GM23248 (cell line): ENCODE measurements at regions not wholly inside any gene's neighbourhood (a gene's known extent, or its start where the extent isn't known, plus 50 kb on each side); places are given as distances from the start of the nearest gene placed in this dataset.

ENCODE experiments used
- DNase-seq: peaks from one replicate; pipeline ENCODE4 v3.0.0-alpha.2; 2015
- H2AFZ ChIP-seq: fragments of 200-600 bp; sonication (generic); 2 replicates; pipeline ENCODE4 v1.6.1; 2016; ENCODE audit warnings: antibody characterized with exemption
- H3F3A ChIP-seq: fragments of 200-600 bp; sonication (generic); 2 replicates; pipeline ENCODE4 v1.6.1; 2016; ENCODE audit warnings: mild to moderate bottlenecking, antibody characterized with exemption, mixed run types; ENCODE audit not compliant: insufficient read depth
- H3K27ac ChIP-seq: fragments of 200-600 bp; sonication (generic); 2 replicates; pipeline ENCODE4 v1.5.1; 2016; ENCODE audit warnings: mild to moderate bottlenecking
- H3K27me3 ChIP-seq: fragments of 200-600 bp; sonication (generic); replicated peaks from 2 replicates; pipeline ENCODE4 v1.6.1; 2016; ENCODE audit warnings: mild to moderate bottlenecking; ENCODE audit not compliant: insufficient read depth
- H3K36me3 ChIP-seq: fragments of 200-600 bp; sonication (generic); 2 replicates; pipeline ENCODE4 v1.6.1; 2016; ENCODE audit warnings: low read depth, mild to moderate bottlenecking
- H3K4me1 ChIP-seq: fragments of 200-600 bp; sonication (generic); 2 replicates; pipeline ENCODE4 v1.6.1; 2016; ENCODE audit warnings: mild to moderate bottlenecking; ENCODE audit not compliant: insufficient read depth
- H3K4me2 ChIP-seq: fragments of 200-600 bp; sonication (generic); one replicate; pipeline ENCODE4 v1.6.1; 2016; ENCODE audit warnings: mild to moderate bottlenecking; ENCODE audit not compliant: unreplicated experiment
- H3K4me3 ChIP-seq: fragments of 200-600 bp; sonication (generic); 2 replicates; pipeline ENCODE4 v1.5.1; 2016; ENCODE audit warnings: mild to moderate bottlenecking
- H3K79me2 ChIP-seq: fragments of 200-600 bp; sonication (generic); 2 replicates; pipeline ENCODE4 v1.6.1; 2016; ENCODE audit warnings: mild to moderate bottlenecking; ENCODE audit not compliant: insufficient read depth
- H3K9ac ChIP-seq: fragments of 200-600 bp; sonication (generic); 2 replicates; pipeline ENCODE4 v1.6.1; 2016; ENCODE audit warnings: mild to moderate bottlenecking
- H3K9me2 ChIP-seq: fragments of 200-600 bp; sonication (generic); 2 replicates; pipeline ENCODE4 v1.6.1; 2016; ENCODE audit warnings: mixed run types, mild to moderate bottlenecking, moderate library complexity; ENCODE audit not compliant: insufficient read depth
- H3K9me3 ChIP-seq: fragments of 200-600 bp; sonication (generic); one replicate; pipeline ENCODE4 v1.6.1; 2017; ENCODE audit warnings: low read depth
- H4K20me1 ChIP-seq: fragments of 200-600 bp; sonication (generic); 2 replicates; pipeline ENCODE4 v1.6.0; 2016; ENCODE audit not compliant: insufficient read depth
- EZH2 ChIP-seq: fragments of 200-600 bp; sonication (generic); IDR thresholded peaks from 2 replicates; pipeline ENCODE4 v1.6.1; 2018; ENCODE audit warnings: antibody characterized with exemption, mild to moderate bottlenecking; ENCODE audit not compliant: insufficient read depth, poor library complexity, severe bottlenecking
- EZH2phosphoT487 ChIP-seq: fragments of 200-600 bp; sonication (generic); IDR thresholded peaks from 2 replicates; pipeline ENCODE4 v1.6.1; 2018; ENCODE audit warnings: antibody characterized with exemption, moderate library complexity, mild to moderate bottlenecking, low read depth; ENCODE audit not compliant: insufficient read depth
- WGBS, 2 experiments: methylation state at CpG; one replicate each; pipeline ENCODE4 v1.1.6; 2015 to 2017; ENCODE audit warnings: low lambda C conversion rate in 2 of 2, low coverage in 1 of 2; ENCODE audit errors: missing lambda C conversion rate in 2 of 2; 5-methylcytosine and 5-hydroxymethylcytosine counted together
- in situ Hi-C: fragments of 300-500 bp; cut with MboI; formaldehyde crosslinking; loops from 2 replicates; pipeline ENCODE4 v1.15.0; 2020

- Histone ChIP-seq H3K4me1 (peaks cover 20% of the 10 kb centered on the region), H3K9me3 (no peaks in the 10 kb centered on the region), H2AFZ (peak overlapping the region; percentile 63), H3K79me2 (no peaks in the 10 kb centered on the region), H3K36me3 (no peaks in the 10 kb centered on the region), H3F3A (peaks cover 20% of the 10 kb centered on the region), H3K4me3 (no peak overlapping the region), H3K27me3 (no peaks in the 10 kb centered on the region), H3K9ac (no peak overlapping the region), H4K20me1 (no peaks in the 10 kb centered on the region), H3K27ac (no peak overlapping the region), H3K4me2 (no peak overlapping the region), H3K9me2 (no peaks in the 10 kb centered on the region; the same call in 1 of the 2 replicates)
- peak; percentile 31 for DNase-seq
- in situ Hi-C loops = no loop called here
- TF ChIP-seq EZH2 (no peak), EZH2phosphoT487 (no peak)
- WGBS, 2 experiments = 27 to 37% methylated on average over 3 of the region's 3 CpGs
These were observed 245.4 kb upstream of the CDIN1 start for GRCh38 chr15:36334059-36334458.

GRCh38 chr15:36335224-36335623 lies 244.2 kb upstream of the CDIN1 start:
- in situ Hi-C loops = no loop called here
- H3K27ac ChIP-seq = no peak overlapping the region
- no peak overlapping the region for H3K9ac ChIP-seq

GRCh38 chr15:36335659-36336058 lies 243.8 kb upstream of the CDIN1 start:
- DNase-seq = no peak
- 100% methylated on average over 1 of the region's 1 CpG for WGBS, 2 experiments
- in situ Hi-C loops = no loop called here

More at GRCh38 chr15:36335224-36335623, 244.2 kb upstream of the CDIN1 start:
- H3K4me2 ChIP-seq = no peak overlapping the region
- no peaks in the 10 kb centered on the region for H3K27me3 ChIP-seq
- H3K36me3 ChIP-seq = no peaks in the 10 kb centered on the region
- H2AFZ ChIP-seq = no peak overlapping the region
- no peak overlapping the region for H3K4me3 ChIP-seq
- TF ChIP-seq EZH2phosphoT487 (no peak), EZH2 (no peak)
- no peaks in the 10 kb centered on the region for H3K79me2 ChIP-seq
- WGBS, 2 experiments = 93 to 97% methylated on average over 2 of the region's 2 CpGs
- no peak for DNase-seq
- no peaks in the 10 kb centered on the region for H3K9me3 ChIP-seq
- H3F3A ChIP-seq = peaks cover 20% of the 10 kb centered on the region
- no peaks in the 10 kb centered on the region; the same call in 1 of the 2 replicates for H3K9me2 ChIP-seq
- H3K4me1 ChIP-seq = peaks cover 20% of the 10 kb centered on the region
- no peaks in the 10 kb centered on the region for H4K20me1 ChIP-seq

GRCh38 chr15:36344887-36345286 lies 234.5 kb upstream of the CDIN1 start:
- in situ Hi-C loops = no loop called here
- H3K9me3 ChIP-seq = no peaks in the 10 kb centered on the region
- H3F3A ChIP-seq = no peaks in the 10 kb centered on the region
- H3K4me1 ChIP-seq = no peaks in the 10 kb centered on the region
- H3K27ac ChIP-seq = no peak overlapping the region
- WGBS, 2 experiments = 67 to 83% methylated on average over 1 to 2 of the region's 2 CpGs
- TF ChIP-seq EZH2phosphoT487 (no peak), EZH2 (no peak)
- H3K4me3 ChIP-seq = no peak overlapping the region
- H3K9me2 ChIP-seq = no peaks in the 10 kb centered on the region
- no peaks in the 10 kb centered on the region for H3K27me3 ChIP-seq
- no peaks in the 10 kb centered on the region for H4K20me1 ChIP-seq
- no peak overlapping the region for H3K9ac ChIP-seq
- no peak overlapping the region for H3K4me2 ChIP-seq
- H3K36me3 ChIP-seq = no peaks in the 10 kb centered on the region
- DNase-seq = no peak
- no peaks in the 10 kb centered on the region for H3K79me2 ChIP-seq
- no peak overlapping the region for H2AFZ ChIP-seq

More at GRCh38 chr15:36335659-36336058, 243.8 kb upstream of the CDIN1 start:
- TF ChIP-seq EZH2 = no peak
- no peak overlapping the region for H3K9ac ChIP-seq
- no peak overlapping the region for H3K4me3 ChIP-seq
- no peaks in the 10 kb centered on the region for H4K20me1 ChIP-seq
- no peaks in the 10 kb centered on the region; the same call in 1 of the 2 replicates for H3K9me2 ChIP-seq
- no peak overlapping the region for H3K27ac ChIP-seq
- H3K36me3 ChIP-seq = no peaks in the 10 kb centered on the region
- H2AFZ ChIP-seq = no peak overlapping the region
- no peaks in the 10 kb centered on the region for H3K27me3 ChIP-seq
- H3K4me1 ChIP-seq = peaks cover 19% of the 10 kb centered on the region
- no peaks in the 10 kb centered on the region for H3K79me2 ChIP-seq
- peaks cover 20% of the 10 kb centered on the region for H3F3A ChIP-seq
- no peak overlapping the region for H3K4me2 ChIP-seq
- no peaks in the 10 kb centered on the region for H3K9me3 ChIP-seq

GRCh38 chr15:36347272-36347858 lies 232.1 kb upstream of the CDIN1 start:
- Histone ChIP-seq H3K79me2 (no peaks in the 10 kb centered on the region), H3K4me2 (no peak overlapping the region), H3K9me2 (no peaks in the 10 kb centered on the region), H3K4me3 (no peak overlapping the region), H3K27me3 (no peaks in the 10 kb centered on the region), H4K20me1 (no peaks in the 10 kb centered on the region), H3F3A (no peaks in the 10 kb centered on the region), H3K4me1 (no peaks in the 10 kb centered on the region), H3K36me3 (no peaks in the 10 kb centered on the region), H3K9me3 (no peaks in the 10 kb centered on the region), H2AFZ (no peak overlapping the region), H3K9ac (no peak overlapping the region), H3K27ac (no peak overlapping the region)
- no peak for DNase-seq
- in situ Hi-C loops = no loop called here
- TF ChIP-seq EZH2 (no peak), EZH2phosphoT487 (no peak)
